Loucy (cell line): ENCODE measurements at regions not wholly inside any gene's neighbourhood (a gene's known extent, or its start where the extent isn't known, plus 50 kb on each side); places are given as distances from the start of the nearest gene placed in this dataset.

Source experiments
- H2AFZ ChIP-seq: fragments of 200-600 bp; sonication (generic); 2 replicates; pipeline ENCODE4 v1.6.0; 2016; ENCODE audit warnings: antibody characterized with exemption, mild to moderate bottlenecking, low read length, moderate library complexity
- H3F3A ChIP-seq: fragments of 200-600 bp; 2 replicates; pipeline ENCODE4 v1.6.0; 2016; ENCODE audit warnings: antibody characterized with exemption, low read depth, mild to moderate bottlenecking
- H3K27me3 ChIP-seq: fragments of 200-600 bp; sonication (generic); 2 replicates; pipeline ENCODE4 v1.6.1; 2014; ENCODE audit warnings: low read length, mild to moderate bottlenecking; ENCODE audit not compliant: insufficient read depth, poor library complexity, severe bottlenecking
- H3K36me3 ChIP-seq: fragments of 200-600 bp; sonication (generic); 2 replicates; pipeline ENCODE4 v1.6.1; 2016; ENCODE audit warnings: low read length; ENCODE audit not compliant: insufficient read depth
- H3K4me1 ChIP-seq: fragments of 200-600 bp; sonication (generic); 2 replicates; pipeline ENCODE4 v1.5.1; 2014; ENCODE audit warnings: low read length, mild to moderate bottlenecking; ENCODE audit not compliant: insufficient read depth, poor library complexity, severe bottlenecking
- H3K4me2 ChIP-seq: fragments of 200-600 bp; sonication (generic); 2 replicates; pipeline ENCODE4 v1.6.0; 2014; ENCODE audit warnings: antibody characterized with exemption, low read length, low read depth, mild to moderate bottlenecking; ENCODE audit not compliant: poor library complexity, severe bottlenecking
- H3K4me3 ChIP-seq: fragments of 200-600 bp; sonication (generic); 2 replicates; pipeline ENCODE4 v1.5.1; 2014; ENCODE audit warnings: low read length, mild to moderate bottlenecking, mixed read lengths; ENCODE audit not compliant: poor library complexity, severe bottlenecking
- H3K79me2 ChIP-seq: fragments of 200-600 bp; sonication (generic); 2 replicates; pipeline ENCODE4 v1.6.1; 2014; ENCODE audit warnings: low read length; ENCODE audit not compliant: insufficient read depth
- H3K9ac ChIP-seq: fragments of 200-600 bp; sonication (generic); 2 replicates; pipeline ENCODE4 v1.6.0; 2014; ENCODE audit warnings: mild to moderate bottlenecking, low read depth, low read length, moderate library complexity; ENCODE audit not compliant: poor library complexity, severe bottlenecking
- H3K9me2 ChIP-seq: fragments of 200-600 bp; sonication (generic); replicated peaks from 2 replicates; pipeline ENCODE4 v1.6.1; 2016; ENCODE audit warnings: low read depth, low read length, mixed read lengths
- H3K9me3 ChIP-seq: fragments of 200-600 bp; sonication (generic); 2 replicates; pipeline ENCODE4 v1.6.1; 2014; ENCODE audit warnings: mild to moderate bottlenecking, antibody characterized with exemption, low read length, low read depth; ENCODE audit not compliant: insufficient read depth
- H4K20me1 ChIP-seq: fragments of 200-600 bp; sonication (generic); 2 replicates; pipeline ENCODE4 v1.6.0; 2014; ENCODE audit warnings: antibody characterized with exemption, low read length, mild to moderate bottlenecking; ENCODE audit not compliant: insufficient read depth, poor library complexity, severe bottlenecking
- EZH2phosphoT487 ChIP-seq: fragments of 200-600 bp; IDR thresholded peaks from 2 replicates; pipeline ENCODE4 v1.6.1; 2018; ENCODE audit warnings: antibody characterized with exemption, mild to moderate bottlenecking, moderate library complexity, borderline replicate concordance
- TF ChIP-seq, protein P1 (sequence below): fragments of 200-600 bp; sonication (generic); conservative IDR thresholded peaks from 2 replicates; pipeline ENCODE4 v1.5.1; 2014; ENCODE audit warnings: mild to moderate bottlenecking, antibody characterized with exemption, low read length

DNA sequence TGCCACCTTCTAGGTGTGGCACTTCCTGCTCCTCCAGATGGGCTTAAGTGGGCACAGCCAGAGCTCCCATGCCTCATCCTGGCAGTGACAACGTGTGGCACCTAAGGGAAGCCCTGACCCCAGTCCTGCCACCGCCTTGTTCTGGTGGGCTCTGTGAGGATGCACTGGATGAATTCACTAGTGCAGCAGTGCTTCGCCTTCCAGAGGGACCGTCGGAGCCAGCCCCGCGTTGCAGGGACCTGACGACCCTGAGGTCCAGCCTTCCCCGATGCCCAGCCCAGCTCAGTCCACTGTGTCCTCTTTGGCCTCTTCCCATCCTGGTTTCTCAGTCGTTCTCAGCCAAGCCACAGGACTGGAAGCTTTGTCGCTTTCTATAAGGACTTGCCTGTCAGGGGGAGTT lies 399.8 kb downstream of the SEC14L1 start:
- H2AFZ ChIP-seq: no peak overlapping the region
- H4K20me1 ChIP-seq: no peaks in the 10 kb centered on the region
- H3F3A ChIP-seq: no peaks in the 10 kb centered on the region
- H3K4me3 ChIP-seq: no peak overlapping the region
- no peak for TF ChIP-seq EZH2phosphoT487
- TF ChIP-seq, protein P1, sequence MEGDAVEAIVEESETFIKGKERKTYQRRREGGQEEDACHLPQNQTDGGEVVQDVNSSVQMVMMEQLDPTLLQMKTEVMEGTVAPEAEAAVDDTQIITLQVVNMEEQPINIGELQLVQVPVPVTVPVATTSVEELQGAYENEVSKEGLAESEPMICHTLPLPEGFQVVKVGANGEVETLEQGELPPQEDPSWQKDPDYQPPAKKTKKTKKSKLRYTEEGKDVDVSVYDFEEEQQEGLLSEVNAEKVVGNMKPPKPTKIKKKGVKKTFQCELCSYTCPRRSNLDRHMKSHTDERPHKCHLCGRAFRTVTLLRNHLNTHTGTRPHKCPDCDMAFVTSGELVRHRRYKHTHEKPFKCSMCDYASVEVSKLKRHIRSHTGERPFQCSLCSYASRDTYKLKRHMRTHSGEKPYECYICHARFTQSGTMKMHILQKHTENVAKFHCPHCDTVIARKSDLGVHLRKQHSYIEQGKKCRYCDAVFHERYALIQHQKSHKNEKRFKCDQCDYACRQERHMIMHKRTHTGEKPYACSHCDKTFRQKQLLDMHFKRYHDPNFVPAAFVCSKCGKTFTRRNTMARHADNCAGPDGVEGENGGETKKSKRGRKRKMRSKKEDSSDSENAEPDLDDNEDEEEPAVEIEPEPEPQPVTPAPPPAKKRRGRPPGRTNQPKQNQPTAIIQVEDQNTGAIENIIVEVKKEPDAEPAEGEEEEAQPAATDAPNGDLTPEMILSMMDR: no peak
- no peaks in the 10 kb centered on the region for H3K79me2 ChIP-seq
- H3K9ac ChIP-seq: no peak overlapping the region
- H3K9me3 ChIP-seq: 0 out of 2 replicates have a peak, but pooled peaks cover 1% of the 10 kb centered on the region
- H3K27me3 ChIP-seq: no peaks in the 10 kb centered on the region
- H3K4me2 ChIP-seq: no peak overlapping the region
- no peaks in the 10 kb centered on the region for H3K9me2 ChIP-seq
- peaks cover 34% of the 10 kb centered on the region for H3K4me1 ChIP-seq
- H3K36me3 ChIP-seq: no peaks in the 10 kb centered on the region

DNA sequence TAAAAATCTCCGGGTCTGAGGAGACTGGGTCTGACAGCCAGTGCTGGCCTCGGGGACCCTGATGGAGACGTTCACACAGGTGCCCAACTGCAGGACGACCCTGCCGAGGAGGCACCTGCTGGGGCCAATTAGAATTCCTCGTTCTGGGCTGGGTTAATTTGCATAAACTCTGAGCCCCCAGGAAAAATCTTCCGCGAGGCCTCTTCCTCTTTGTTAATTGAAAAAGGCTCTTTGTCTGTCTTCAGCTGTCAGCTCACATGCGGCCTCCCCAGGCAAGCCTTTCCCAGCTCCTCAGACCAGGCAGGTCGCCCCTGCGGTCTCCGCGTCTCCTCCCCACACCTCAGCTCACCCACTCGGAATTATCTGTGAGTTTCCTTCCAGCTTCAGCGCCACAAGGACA lies 400.2 kb downstream of the SEC14L1 start:
- Histone ChIP-seq H3K36me3 (no peaks in the 10 kb centered on the region), H3K9ac (no peak overlapping the region), H3F3A (no peaks in the 10 kb centered on the region), H4K20me1 (no peaks in the 10 kb centered on the region), H3K4me2 (no peak overlapping the region), H2AFZ (no peak overlapping the region), H3K9me3 (0 out of 2 replicates have a peak, but pooled peaks cover 3% of the 10 kb centered on the region), H3K79me2 (no peaks in the 10 kb centered on the region), H3K4me3 (no peak overlapping the region), H3K27me3 (no peaks in the 10 kb centered on the region), H3K4me1 (peaks cover 38% of the 10 kb centered on the region), H3K9me2 (no peaks in the 10 kb centered on the region)
- TF ChIP-seq, protein P1: no peak

DNA sequence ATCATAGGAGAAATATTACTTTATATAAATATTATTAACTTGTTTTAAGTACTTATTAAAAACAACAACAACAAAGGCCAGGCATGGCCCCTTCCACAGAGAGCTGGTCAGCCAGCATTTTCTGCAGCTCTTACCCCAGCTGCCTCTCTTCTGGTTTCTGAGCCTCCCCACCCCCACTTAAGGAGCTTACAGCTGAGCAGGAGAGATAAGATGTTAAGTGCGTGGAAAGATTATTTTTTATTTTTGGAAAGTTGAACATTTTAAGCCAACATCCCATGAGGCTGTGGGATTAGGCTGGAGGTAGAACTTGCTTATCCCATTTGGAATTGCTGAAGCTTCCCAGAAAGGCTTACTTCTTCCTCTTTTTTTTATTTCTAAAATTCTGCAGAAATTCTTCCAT lies 401.2 kb downstream of the SEC14L1 start:
- Histone ChIP-seq H3K4me1 (peaks cover 42% of the 10 kb centered on the region), H3K9ac (peak overlapping the region; percentile 25), H4K20me1 (no peaks in the 10 kb centered on the region), H3F3A (no peaks in the 10 kb centered on the region), H3K4me3 (no peak overlapping the region), H3K36me3 (no peaks in the 10 kb centered on the region), H2AFZ (no peak overlapping the region; the same call in 1 of the 2 replicates), H3K9me2 (no peaks in the 10 kb centered on the region), H3K79me2 (no peaks in the 10 kb centered on the region), H3K27me3 (no peaks in the 10 kb centered on the region), H3K9me3 (0 out of 2 replicates have a peak, but pooled peaks cover 3% of the 10 kb centered on the region), H3K4me2 (peak overlapping the region; percentile 49)
- TF ChIP-seq EZH2phosphoT487: no peak
- TF ChIP-seq, protein P1: no peak
